Iris pigment epithelial cell (primary cell): ENCODE measurements at regions not wholly inside any gene's neighbourhood (a gene's known extent, or its start where the extent isn't known, plus 50 kb on each side); places are given as distances from the start of the nearest gene placed in this dataset.
"Not testable (repeated sequence)": the region's sequence is repeated elsewhere in the genome, so short reads cannot be mapped to it uniquely, and the experiment has no call there.

ENCODE experiments used
- DNase-seq: peaks from one replicate; pipeline ENCODE4 v3.0.0-alpha.2; 2011; ENCODE audit warnings: low read depth

- DNase-seq = no peak
These were observed 107.5 kb downstream of the DCLK3 start for GRCh38 chr3:36656873-36657272.

GRCh38 chr3:36653095-36653494 lies 111.3 kb downstream of the DCLK3 start:
- DNase-seq = peak; percentile 60

GRCh38 chr3:36652104-36652503 lies 112.2 kb downstream of the DCLK3 start:
- DNase-seq = no peak

- DNase-seq = peak; percentile 72
These were observed 114.1 kb downstream of the DCLK3 start for GRCh38 chr3:36650271-36650671.

GRCh38 chr3:36649125-36649524 lies 115.2 kb downstream of the DCLK3 start:
- DNase-seq = no peak

- DNase-seq = peak; percentile 90
These were observed 115.9 kb downstream of the DCLK3 start for GRCh38 chr3:36648241-36649034.

GRCh38 chr3:36647423-36647853 lies 116.9 kb downstream of the DCLK3 start:
- peak; percentile 11 for DNase-seq

- DNase-seq = no peak
These were observed 121.2 kb downstream of the DCLK3 start for GRCh38 chr3:36643192-36643591.

GRCh38 chr3:36635731-36636130 lies 128.6 kb downstream of the DCLK3 start:
- DNase-seq = no peak

GRCh38 chr3:36633897-36634296 lies 130.5 kb downstream of the DCLK3 start:
- DNase-seq = not testable (repeated sequence)

GRCh38 chr3:36633060-36633459 lies 131.3 kb downstream of the DCLK3 start:
- no peak for DNase-seq

- DNase-seq = no peak
These were observed 132.8 kb downstream of the DCLK3 start for GRCh38 chr3:36631549-36631948.

GRCh38 chr3:36615861-36616260 lies 148.5 kb downstream of the DCLK3 start:
- no peak for DNase-seq

- DNase-seq = no peak
These were observed 157.2 kb downstream of the DCLK3 start for GRCh38 chr3:36606871-36607765.

GRCh38 chr3:36603423-36603822 lies 160.9 kb downstream of the DCLK3 start:
- no peak for DNase-seq

GRCh38 chr3:36600404-36600803 lies 163.9 kb downstream of the DCLK3 start:
- DNase-seq = no peak
